Epithelial cell of prostate (primary cell): ENCODE measurements at regions not wholly inside any gene's neighbourhood (a gene's known extent, or its start where the extent isn't known, plus 50 kb on each side); places are given as distances from the start of the nearest gene placed in this dataset.
A peak's percentile ranks its signal among the peaks of the same experiment; 100 is the strongest.

ENCODE experiments used
- DNase-seq: peaks from one replicate; pipeline ENCODE4 v3.0.0-alpha.2; 2011; ENCODE audit warnings: low read depth, low spot score
- H3K27ac ChIP-seq: fragments of 450-650 bp; 2 replicates; pipeline ENCODE4 v1.5.1; 2017; ENCODE audit warnings: mild to moderate bottlenecking

- no peak overlapping the region for H3K27ac ChIP-seq
- DNase-seq: no peak
Observed at GRCh38 chr5:35482167-35482755, 135.4 kb upstream of the SPEF2 start.

- H3K27ac ChIP-seq: peak overlapping the region; percentile 19
- peak; percentile 10 for DNase-seq
Observed at GRCh38 chr5:35478856-35479682, 138.6 kb upstream of the SPEF2 start.

GRCh38 chr5:35477911-35478310 lies 139.8 kb upstream of the SPEF2 start:
- no peak for DNase-seq
- no peak overlapping the region for H3K27ac ChIP-seq

- no peak for DNase-seq
- H3K27ac ChIP-seq: no peak overlapping the region
Observed at GRCh38 chr5:35477321-35477720, 140.3 kb upstream of the SPEF2 start.

GRCh38 chr5:35476797-35477196 lies 140.9 kb upstream of the SPEF2 start:
- H3K27ac ChIP-seq: no peak overlapping the region
- DNase-seq: no peak

GRCh38 chr5:35476036-35476435 lies 141.6 kb upstream of the SPEF2 start:
- H3K27ac ChIP-seq: no peak overlapping the region
- DNase-seq: no peak

- H3K27ac ChIP-seq: no peak overlapping the region
- DNase-seq: no peak
Observed at GRCh38 chr5:35473589-35473988, 144.1 kb upstream of the SPEF2 start.

- no peak overlapping the region for H3K27ac ChIP-seq
- DNase-seq: no peak
Observed at GRCh38 chr5:35470866-35471265, 146.8 kb upstream of the SPEF2 start.

GRCh38 chr5:35468811-35469210 lies 148.9 kb upstream of the SPEF2 start:
- DNase-seq: no peak
- H3K27ac ChIP-seq: no peak overlapping the region

GRCh38 chr5:35466746-35467145 lies 150.9 kb upstream of the SPEF2 start:
- DNase-seq: no peak
- H3K27ac ChIP-seq: no peak overlapping the region

- DNase-seq: no peak
- H3K27ac ChIP-seq: no peak overlapping the region
Observed at GRCh38 chr5:35464757-35465156, 152.9 kb upstream of the SPEF2 start.

GRCh38 chr5:35461530-35461929 lies 156.1 kb upstream of the SPEF2 start:
- no peak for DNase-seq
- H3K27ac ChIP-seq: no peak overlapping the region

GRCh38 chr5:35458824-35459207 lies 158.8 kb upstream of the SPEF2 start:
- no peak overlapping the region for H3K27ac ChIP-seq
- DNase-seq: peak; percentile 14

- no peak for DNase-seq
- no peak overlapping the region for H3K27ac ChIP-seq
Observed at GRCh38 chr5:35457912-35458823, 159.5 kb upstream of the SPEF2 start.

- no peak for DNase-seq
- no peak overlapping the region for H3K27ac ChIP-seq
Observed at GRCh38 chr5:35456506-35456905, 161.2 kb upstream of the SPEF2 start.

GRCh38 chr5:35454011-35454525 lies 163.6 kb upstream of the SPEF2 start:
- no peak overlapping the region for H3K27ac ChIP-seq
- no peak for DNase-seq

GRCh38 chr5:35443803-35444595 lies 173.7 kb upstream of the SPEF2 start:
- no peak for DNase-seq
- H3K27ac ChIP-seq: no peak overlapping the region

GRCh38 chr5:35442885-35443639 lies 174.6 kb upstream of the SPEF2 start:
- no peak overlapping the region for H3K27ac ChIP-seq
- no peak for DNase-seq

- H3K27ac ChIP-seq: no peak overlapping the region
- no peak for DNase-seq
Observed at GRCh38 chr5:35440409-35440808, 177.3 kb upstream of the SPEF2 start.
